Choroid plexus epithelial cell (primary cell): ENCODE measurements at regions not wholly inside any gene's neighbourhood (a gene's known extent, or its start where the extent isn't known, plus 50 kb on each side); places are given as distances from the start of the nearest gene placed in this dataset.

Experiments
- DNase-seq: peaks from one replicate; pipeline ENCODE4 v3.0.0-alpha.2; 2010; ENCODE audit warnings: low read depth
- H3K4me3 ChIP-seq: 2 replicates; pipeline ENCODE4 v1.5.1; 2011; ENCODE audit warnings: low read depth, mild to moderate bottlenecking, control low read depth, low read length, moderate library complexity
- TF ChIP-seq, protein P1 (sequence below): conservative IDR thresholded peaks from 2 replicates; pipeline ENCODE4 v1.5.1; 2011; ENCODE audit warnings: low read depth, mild to moderate bottlenecking, control low read depth, inconsistent platforms, low read length, moderate library complexity

DNA sequence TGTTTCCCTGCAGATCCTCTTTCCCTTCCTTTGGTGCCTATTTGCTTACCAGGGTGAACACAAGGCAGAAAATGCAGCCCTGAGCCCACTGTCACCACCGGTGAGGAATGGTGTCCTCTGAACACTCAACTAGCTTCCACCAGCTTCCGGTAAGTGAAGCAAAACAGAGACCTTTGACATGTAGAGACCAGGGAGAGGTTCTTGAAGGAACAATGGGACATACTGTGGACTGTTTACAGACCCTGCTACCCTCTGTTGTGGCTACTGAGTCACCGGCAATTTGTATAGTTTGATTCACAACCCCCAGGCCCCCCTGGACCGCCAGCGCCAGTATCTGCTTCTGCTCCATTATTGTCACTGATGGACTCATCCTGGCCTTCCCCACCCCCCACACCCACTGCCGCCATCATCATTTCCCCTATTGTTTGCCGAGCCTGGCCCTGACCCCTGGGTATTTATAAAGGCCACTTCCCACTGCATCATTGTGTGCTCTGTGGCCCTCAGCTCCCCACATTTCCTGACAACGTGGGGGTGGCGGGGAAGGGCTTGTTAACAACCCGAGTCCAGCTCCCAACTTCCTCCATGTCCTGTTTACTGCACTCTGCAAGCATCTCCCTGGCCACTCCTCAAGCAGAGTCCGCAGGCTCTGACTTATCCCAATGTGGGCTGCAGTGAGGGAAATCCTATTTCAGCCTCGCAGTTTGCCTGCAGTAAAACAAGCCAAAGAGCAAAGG lies 252.9 kb downstream of the ETS1 start:
- no peak overlapping the region for H3K4me3 ChIP-seq
- DNase-seq, result no peak
- TF ChIP-seq, protein P1, sequence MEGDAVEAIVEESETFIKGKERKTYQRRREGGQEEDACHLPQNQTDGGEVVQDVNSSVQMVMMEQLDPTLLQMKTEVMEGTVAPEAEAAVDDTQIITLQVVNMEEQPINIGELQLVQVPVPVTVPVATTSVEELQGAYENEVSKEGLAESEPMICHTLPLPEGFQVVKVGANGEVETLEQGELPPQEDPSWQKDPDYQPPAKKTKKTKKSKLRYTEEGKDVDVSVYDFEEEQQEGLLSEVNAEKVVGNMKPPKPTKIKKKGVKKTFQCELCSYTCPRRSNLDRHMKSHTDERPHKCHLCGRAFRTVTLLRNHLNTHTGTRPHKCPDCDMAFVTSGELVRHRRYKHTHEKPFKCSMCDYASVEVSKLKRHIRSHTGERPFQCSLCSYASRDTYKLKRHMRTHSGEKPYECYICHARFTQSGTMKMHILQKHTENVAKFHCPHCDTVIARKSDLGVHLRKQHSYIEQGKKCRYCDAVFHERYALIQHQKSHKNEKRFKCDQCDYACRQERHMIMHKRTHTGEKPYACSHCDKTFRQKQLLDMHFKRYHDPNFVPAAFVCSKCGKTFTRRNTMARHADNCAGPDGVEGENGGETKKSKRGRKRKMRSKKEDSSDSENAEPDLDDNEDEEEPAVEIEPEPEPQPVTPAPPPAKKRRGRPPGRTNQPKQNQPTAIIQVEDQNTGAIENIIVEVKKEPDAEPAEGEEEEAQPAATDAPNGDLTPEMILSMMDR, result no peak

DNA sequence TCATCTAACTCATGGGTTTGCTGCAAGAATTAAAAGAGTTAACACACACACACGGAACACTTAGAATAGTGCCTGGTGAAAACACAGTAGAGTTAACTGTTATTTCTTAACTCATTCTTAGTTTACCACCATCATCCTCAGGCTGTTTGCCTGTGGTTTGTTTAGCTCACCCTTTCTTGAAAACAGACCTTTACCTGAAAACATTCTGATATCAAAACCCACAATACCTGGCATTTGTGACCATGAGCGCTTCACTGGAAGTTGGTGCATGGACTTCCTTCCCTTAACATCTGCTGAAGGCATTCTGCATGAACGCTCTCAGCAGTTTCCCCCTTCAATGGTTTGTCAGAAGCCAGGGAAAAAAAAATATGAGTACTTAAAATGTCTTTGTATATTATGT lies 256.0 kb downstream of the ETS1 start:
- TF ChIP-seq, protein P1, result no peak
- DNase-seq, result no peak
- H3K4me3 ChIP-seq, result no peak overlapping the region

DNA sequence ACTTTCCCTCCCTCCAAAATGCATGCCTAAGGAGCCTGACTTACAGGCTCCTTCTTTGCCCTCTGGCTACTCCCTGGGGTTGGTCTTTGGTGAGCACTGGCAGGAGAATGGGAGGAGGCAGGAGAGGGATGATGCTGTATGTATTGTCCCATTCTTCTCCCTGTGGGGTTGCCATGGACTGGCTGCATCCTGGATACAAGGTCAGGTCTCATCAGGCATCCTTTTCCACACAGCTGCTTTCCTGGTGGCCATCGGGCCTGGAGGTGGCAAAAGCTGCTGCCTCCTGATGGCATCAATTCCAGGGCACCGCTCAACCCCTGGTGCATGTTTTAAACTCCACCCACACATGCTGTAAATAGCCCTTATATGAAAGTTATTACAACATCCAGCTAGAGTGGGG lies 257.2 kb downstream of the ETS1 start:
- TF ChIP-seq, protein P1, result no peak
- DNase-seq, result no peak
- H3K4me3 ChIP-seq, result no peak overlapping the region

DNA sequence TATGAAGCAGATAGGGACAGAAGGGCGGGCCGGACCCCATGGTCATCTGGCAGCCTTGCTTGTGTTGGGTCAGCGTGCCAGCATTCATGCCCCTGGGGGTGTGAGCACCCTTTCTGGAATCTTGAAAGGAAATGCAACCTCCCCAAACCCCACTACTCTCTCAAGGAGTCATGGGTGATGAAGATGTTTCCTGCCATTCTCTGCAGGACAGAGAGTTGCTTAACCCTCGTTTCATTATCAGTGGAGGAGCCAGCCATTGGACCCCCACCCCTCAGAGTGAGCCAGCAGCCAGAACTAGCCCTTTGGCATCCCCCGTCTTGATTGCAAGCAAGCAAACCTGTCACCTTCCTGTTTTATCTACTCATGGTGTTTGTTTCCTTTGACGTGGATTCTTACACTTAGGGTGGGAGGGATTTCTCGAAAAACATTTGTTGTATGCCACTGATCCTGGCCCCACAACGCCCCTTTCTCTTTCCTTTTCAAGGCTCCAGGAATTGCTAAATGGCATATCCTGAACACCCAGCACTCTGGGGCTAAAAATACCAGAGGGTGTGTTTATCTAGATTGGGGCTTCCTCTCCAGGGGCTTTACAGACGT lies 258.3 kb downstream of the ETS1 start:
- H3K4me3 ChIP-seq, result no peak overlapping the region
- TF ChIP-seq, protein P1, result no peak
- DNase-seq, result no peak

- TF ChIP-seq, protein P1, result no peak
- no peak overlapping the region for H3K4me3 ChIP-seq
- DNase-seq, result no peak
Observed at GRCh38 chr11:128327274-128327673, 260.1 kb downstream of the ETS1 start.

DNA sequence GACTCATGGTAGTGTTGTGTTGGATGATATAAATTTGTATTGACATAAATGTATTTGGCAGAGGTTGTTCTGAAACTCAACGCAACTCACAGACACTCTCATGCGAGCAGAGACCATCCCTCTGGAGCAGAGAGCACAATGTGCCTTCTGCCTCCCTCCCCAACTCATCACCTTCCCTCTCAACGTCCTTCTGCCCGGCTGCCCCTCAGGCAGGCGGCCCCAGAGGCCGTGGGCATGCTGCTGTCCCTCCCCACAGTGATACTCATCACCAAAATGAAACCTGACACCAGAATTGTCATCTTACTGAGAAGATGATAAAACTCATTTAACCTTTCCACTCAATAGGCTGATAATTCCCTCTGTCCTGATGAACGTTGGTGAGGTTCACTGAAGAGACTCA lies 260.6 kb downstream of the ETS1 start:
- no peak for DNase-seq
- no peak overlapping the region for H3K4me3 ChIP-seq

More for the DNA sequence above, 260.6 kb downstream of the ETS1 start:
- TF ChIP-seq, protein P1, result no peak
